ENCODE measurements at regions not wholly inside any gene's neighbourhood (a gene's known extent, or its start where the extent isn't known, plus 50 kb on each side); places are given as distances from the start of the nearest gene placed in this dataset.

DNA sequence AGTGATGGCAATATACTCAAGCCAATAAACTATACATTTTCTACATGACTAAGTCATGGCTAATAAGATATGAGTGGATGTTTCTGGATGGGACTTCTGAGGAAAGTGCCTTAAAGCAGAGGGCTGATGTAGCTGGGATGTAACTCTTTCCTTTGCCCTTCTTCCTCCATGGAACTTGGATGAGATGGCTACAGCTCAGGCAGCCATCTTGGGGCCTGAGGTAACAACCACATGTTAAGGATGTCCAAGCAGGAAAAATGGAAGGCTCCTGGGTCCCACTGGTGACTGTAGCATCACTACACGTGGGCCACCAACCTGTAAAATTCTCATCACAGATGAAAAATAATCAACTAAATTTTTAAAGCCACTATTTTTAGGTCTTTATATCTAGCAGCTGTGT lies 54.4 kb upstream of the GRIP1 start:
- no peaks in the 10 kb centered on the region for H3K4me1 ChIP-seq (ENCODE audit: control insufficient read depth, insufficient read depth, low read length)
- Mint-ChIP-seq H3K9me3 (no peaks in the 10 kb centered on the region), H3K36me3 (no peaks in the 10 kb centered on the region), H3K4me1 (peaks cover 15 to 16% of the 10 kb centered on the region in 2 donors), H3K27ac (no peak overlapping the region), H3K27me3 (ENCODE audit: low read depth in 2 of 2) (peaks cover 0 to 9% of the 10 kb centered on the region in 2 donors), H3K4me3 (no peak overlapping the region)
- WGBS (ENCODE audit: insufficient coverage) = 80% methylated on average over 1 of the region's 1 CpG
- intact Hi-C loops (cut with micrococcal nuclease) = no loop called here
- no peak for ATAC-seq
- H3K36me3 ChIP-seq (ENCODE audit: control insufficient read depth, insufficient read depth, low read length) = no peaks in the 10 kb centered on the region
- no peak overlapping the region for H3K27ac ChIP-seq (ENCODE audit: low read length)
- H3K9me3 ChIP-seq (ENCODE audit: control insufficient read depth, insufficient read depth, low read length) = no peaks in the 10 kb centered on the region
- TF ChIP-seq, protein P1, sequence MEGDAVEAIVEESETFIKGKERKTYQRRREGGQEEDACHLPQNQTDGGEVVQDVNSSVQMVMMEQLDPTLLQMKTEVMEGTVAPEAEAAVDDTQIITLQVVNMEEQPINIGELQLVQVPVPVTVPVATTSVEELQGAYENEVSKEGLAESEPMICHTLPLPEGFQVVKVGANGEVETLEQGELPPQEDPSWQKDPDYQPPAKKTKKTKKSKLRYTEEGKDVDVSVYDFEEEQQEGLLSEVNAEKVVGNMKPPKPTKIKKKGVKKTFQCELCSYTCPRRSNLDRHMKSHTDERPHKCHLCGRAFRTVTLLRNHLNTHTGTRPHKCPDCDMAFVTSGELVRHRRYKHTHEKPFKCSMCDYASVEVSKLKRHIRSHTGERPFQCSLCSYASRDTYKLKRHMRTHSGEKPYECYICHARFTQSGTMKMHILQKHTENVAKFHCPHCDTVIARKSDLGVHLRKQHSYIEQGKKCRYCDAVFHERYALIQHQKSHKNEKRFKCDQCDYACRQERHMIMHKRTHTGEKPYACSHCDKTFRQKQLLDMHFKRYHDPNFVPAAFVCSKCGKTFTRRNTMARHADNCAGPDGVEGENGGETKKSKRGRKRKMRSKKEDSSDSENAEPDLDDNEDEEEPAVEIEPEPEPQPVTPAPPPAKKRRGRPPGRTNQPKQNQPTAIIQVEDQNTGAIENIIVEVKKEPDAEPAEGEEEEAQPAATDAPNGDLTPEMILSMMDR (IDR thresholded peaks at IDR 0.05) = no peak
- DNase-seq = no peak
- no peaks in the 10 kb centered on the region for H3K27me3 ChIP-seq (ENCODE audit: control insufficient read depth, insufficient read depth, low read length)
- H3K4me3 ChIP-seq (ENCODE audit: low read length) = no peak overlapping the region

DNA sequence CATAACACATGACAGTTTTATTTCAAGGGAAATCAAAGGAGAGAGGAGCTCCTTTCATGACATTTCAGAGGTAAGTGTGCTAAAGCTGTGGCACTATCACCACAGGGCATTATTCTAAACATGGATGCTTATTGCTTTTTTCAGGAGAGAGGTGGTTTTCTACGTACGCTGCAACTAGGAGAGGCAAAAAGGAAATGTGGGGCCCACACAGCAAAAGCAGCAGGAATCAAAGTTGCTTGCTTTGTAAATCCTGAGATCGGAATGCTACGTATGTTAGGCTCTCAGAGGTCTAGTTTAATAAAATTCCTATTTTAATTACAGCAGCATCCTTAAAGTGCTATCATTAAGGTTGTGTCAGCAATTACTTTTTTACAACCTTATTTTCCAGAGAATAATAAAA lies 55.0 kb upstream of the GRIP1 start:
- no peak overlapping the region for H3K4me3 Mint-ChIP-seq
- Histone ChIP-seq H3K4me3 (ENCODE audit: low read length) (no peak overlapping the region), H3K27ac (ENCODE audit: low read length) (no peak overlapping the region), H3K4me1 (ENCODE audit: control insufficient read depth, insufficient read depth, low read length) (no peaks in the 10 kb centered on the region), H3K36me3 (ENCODE audit: control insufficient read depth, insufficient read depth, low read length) (no peaks in the 10 kb centered on the region), H3K27me3 (ENCODE audit: control insufficient read depth, insufficient read depth, low read length) (no peaks in the 10 kb centered on the region), H3K9me3 (ENCODE audit: control insufficient read depth, insufficient read depth, low read length) (no peaks in the 10 kb centered on the region)
- peaks cover 15 to 16% of the 10 kb centered on the region in 2 donors for H3K4me1 Mint-ChIP-seq
- TF ChIP-seq, protein P1 (IDR thresholded peaks at IDR 0.05) = no peak
- ATAC-seq = no peak
- H3K9me3 Mint-ChIP-seq = no peaks in the 10 kb centered on the region
- H3K36me3 Mint-ChIP-seq = no peaks in the 10 kb centered on the region
- WGBS (ENCODE audit: insufficient coverage) = 96% methylated on average over 4 of the region's 4 CpGs
- intact Hi-C loops (cut with micrococcal nuclease) = no loop called here
- no peak for DNase-seq
- H3K27me3 Mint-ChIP-seq (ENCODE audit: low read depth in 2 of 2) = peaks cover 0 to 9% of the 10 kb centered on the region in 2 donors
- no peak overlapping the region for H3K27ac Mint-ChIP-seq

DNA sequence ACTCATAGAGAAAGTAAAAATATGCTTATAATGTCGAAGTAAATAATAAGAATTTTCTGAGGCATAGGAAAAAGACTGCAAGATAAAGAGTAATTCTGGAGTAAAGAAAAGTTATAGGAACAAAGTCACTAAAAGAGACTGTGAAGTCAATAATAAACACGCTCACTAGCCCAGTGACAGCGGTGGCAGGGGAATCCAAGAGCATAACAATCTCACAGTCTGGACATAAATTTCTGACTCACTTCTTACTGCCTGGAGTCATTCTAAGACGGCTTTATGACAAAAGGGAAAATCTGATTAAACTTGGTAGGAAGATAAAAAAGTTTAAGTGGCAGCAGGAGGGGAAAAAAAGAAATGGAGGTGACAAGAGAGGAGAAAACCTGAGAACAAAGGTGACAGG lies 56.4 kb upstream of the GRIP1 start:
- no peaks in the 10 kb centered on the region for H3K9me3 ChIP-seq (ENCODE audit: control insufficient read depth, insufficient read depth, low read length)
- H3K4me3 ChIP-seq (ENCODE audit: low read length) = no peak overlapping the region
- ATAC-seq (no peak), DNase-seq (no peak)
- TF ChIP-seq, protein P1 (IDR thresholded peaks at IDR 0.05) = no peak
- WGBS (ENCODE audit: insufficient coverage) = 78% methylated on average over 4 of the region's 4 CpGs
- Mint-ChIP-seq H3K27ac (no peak overlapping the region), H3K36me3 (no peaks in the 10 kb centered on the region), H3K4me1 (peaks cover 15 to 16% of the 10 kb centered on the region in 2 donors), H3K4me3 (no peak overlapping the region), H3K27me3 (ENCODE audit: low read depth in 2 of 2) (peaks cover 4 to 9% of the 10 kb centered on the region in 2 donors), H3K9me3 (no peaks in the 10 kb centered on the region)
- H3K4me1 ChIP-seq (ENCODE audit: control insufficient read depth, insufficient read depth, low read length) = no peaks in the 10 kb centered on the region
- H3K27me3 ChIP-seq (ENCODE audit: control insufficient read depth, insufficient read depth, low read length) = no peaks in the 10 kb centered on the region
- intact Hi-C loops (cut with micrococcal nuclease) = loop anchor here (5.0 kb wide), 1 partner anchor 42 kb away; no protein-coding TSS in a partner anchor
- no peaks in the 10 kb centered on the region for H3K36me3 ChIP-seq (ENCODE audit: control insufficient read depth, insufficient read depth, low read length)
- H3K27ac ChIP-seq (ENCODE audit: low read length) = no peak overlapping the region

DNA sequence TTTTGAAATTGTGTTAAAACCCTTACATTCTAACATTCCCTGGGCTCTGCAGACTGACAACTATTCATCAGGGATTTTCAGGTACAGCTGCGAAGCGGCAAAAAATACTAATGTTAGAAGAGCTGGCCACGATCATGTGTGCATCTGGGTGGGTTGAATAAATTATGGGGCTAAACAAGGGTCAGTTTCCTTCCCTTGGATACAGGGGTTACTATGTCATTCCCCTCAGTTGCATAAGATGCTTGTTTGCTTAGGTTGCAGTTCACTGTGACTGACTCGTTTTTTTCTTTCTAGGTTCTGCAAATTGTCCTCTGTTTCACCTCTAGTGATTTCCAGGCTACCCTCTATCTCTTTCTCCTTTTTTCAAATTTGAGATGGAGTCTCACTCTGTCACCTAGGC lies 58.1 kb upstream of the GRIP1 start:
- no peak overlapping the region for H3K4me3 Mint-ChIP-seq

More for the DNA sequence above, 58.1 kb upstream of the GRIP1 start:
- Histone ChIP-seq H3K4me3 (ENCODE audit: low read length) (no peak overlapping the region), H3K27me3 (ENCODE audit: control insufficient read depth, insufficient read depth, low read length) (no peaks in the 10 kb centered on the region), H3K9me3 (ENCODE audit: control insufficient read depth, insufficient read depth, low read length) (no peaks in the 10 kb centered on the region), H3K27ac (ENCODE audit: low read length) (no peak overlapping the region), H3K36me3 (ENCODE audit: control insufficient read depth, insufficient read depth, low read length) (no peaks in the 10 kb centered on the region), H3K4me1 (ENCODE audit: control insufficient read depth, insufficient read depth, low read length) (no peaks in the 10 kb centered on the region)
- TF ChIP-seq, protein P1 (IDR thresholded peaks at IDR 0.05) = no peak
- peaks cover 10 to 13% of the 10 kb centered on the region in 2 donors for H3K4me1 Mint-ChIP-seq
- H3K27ac Mint-ChIP-seq = no peak overlapping the region
- no peak for DNase-seq
- H3K27me3 Mint-ChIP-seq (ENCODE audit: low read depth in 2 of 2) = peaks cover 4 to 9% of the 10 kb centered on the region in 2 donors
- WGBS (ENCODE audit: insufficient coverage) = 90% methylated on average over 4 of the region's 4 CpGs
- ATAC-seq = no peak
- H3K36me3 Mint-ChIP-seq = no peaks in the 10 kb centered on the region
- no peaks in the 10 kb centered on the region for H3K9me3 Mint-ChIP-seq
- intact Hi-C loops (cut with micrococcal nuclease) = loop anchor here (5.0 kb wide), 1 partner anchor 40 kb away; no protein-coding TSS in a partner anchor
